Endothelial cell of umbilical vein (primary cell): ENCODE measurements at regions not wholly inside any gene's neighbourhood (a gene's known extent, or its start where the extent isn't known, plus 50 kb on each side); places are given as distances from the start of the nearest gene placed in this dataset.

ENCODE experiments used
- EZH2 ChIP-seq: IDR thresholded peaks from 2 replicates; pipeline ENCODE4 v1.6.1; 2012; ENCODE audit warnings: borderline replicate concordance, low read depth, mild to moderate bottlenecking, moderate library complexity, low read length, inconsistent platforms; ENCODE audit not compliant: severe bottlenecking
- GATA2 ChIP-seq: IDR thresholded peaks from 2 replicates; pipeline ENCODE4 v1.7.0; 2011; ENCODE audit warnings: low read depth, mild to moderate bottlenecking, moderate library complexity, mixed read lengths, low read length; ENCODE audit not compliant: insufficient read length, insufficient read depth
- MYC ChIP-seq: IDR thresholded peaks from one replicate; pipeline ENCODE4 v1.6.1; 2011; ENCODE audit warnings: mild to moderate bottlenecking, low read depth, low read length
- POLR2A ChIP-seq: IDR thresholded peaks from 2 replicates; pipeline ENCODE4 v1.6.1; 2012; ENCODE audit warnings: low read depth, mild to moderate bottlenecking, control low read depth, low read length
- POLR2AphosphoS5 ChIP-seq: IDR thresholded peaks from 2 replicates; pipeline ENCODE4 v1.6.1; 2012; ENCODE audit warnings: low read depth, mild to moderate bottlenecking, control low read depth, low read length, moderate library complexity; ENCODE audit not compliant: insufficient read depth
- TF ChIP-seq, protein P1 (sequence below), 2 donors: IDR thresholded peaks; 1 replicate in 1 of 2; 2 replicates in 1 of 2; pipeline ENCODE4 v1.5.1; 2011; ENCODE audit warnings: low read length in 2 of 2, mild to moderate bottlenecking in 2 of 2, moderate library complexity in 2 of 2, control low read depth in 1 of 2, inconsistent platforms in 1 of 2, low read depth in 1 of 2; ENCODE audit not compliant: insufficient read depth in 1 of 2; ENCODE audit errors: extremely low read depth in 1 of 2

DNA sequence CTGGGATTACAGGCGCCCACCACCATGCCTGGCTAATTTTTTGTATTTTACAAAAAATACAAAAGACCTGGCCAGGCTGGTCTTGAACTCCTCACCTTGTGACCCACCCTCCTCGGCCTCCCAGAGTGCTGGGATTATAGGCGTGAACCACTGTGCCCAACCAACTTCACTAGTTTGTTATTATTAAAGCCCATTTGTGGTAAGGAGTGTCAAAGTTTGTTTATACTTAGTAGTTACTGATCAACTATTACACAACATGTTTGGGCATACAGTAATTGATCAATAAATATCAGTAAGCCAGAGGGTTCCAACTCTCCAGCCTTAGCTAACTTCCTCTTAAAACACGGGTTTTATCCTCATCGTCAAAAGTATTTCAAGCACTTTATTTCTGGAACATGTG is 67.5 kb upstream of the ZNG1B start:
- TF ChIP-seq, protein P1, sequence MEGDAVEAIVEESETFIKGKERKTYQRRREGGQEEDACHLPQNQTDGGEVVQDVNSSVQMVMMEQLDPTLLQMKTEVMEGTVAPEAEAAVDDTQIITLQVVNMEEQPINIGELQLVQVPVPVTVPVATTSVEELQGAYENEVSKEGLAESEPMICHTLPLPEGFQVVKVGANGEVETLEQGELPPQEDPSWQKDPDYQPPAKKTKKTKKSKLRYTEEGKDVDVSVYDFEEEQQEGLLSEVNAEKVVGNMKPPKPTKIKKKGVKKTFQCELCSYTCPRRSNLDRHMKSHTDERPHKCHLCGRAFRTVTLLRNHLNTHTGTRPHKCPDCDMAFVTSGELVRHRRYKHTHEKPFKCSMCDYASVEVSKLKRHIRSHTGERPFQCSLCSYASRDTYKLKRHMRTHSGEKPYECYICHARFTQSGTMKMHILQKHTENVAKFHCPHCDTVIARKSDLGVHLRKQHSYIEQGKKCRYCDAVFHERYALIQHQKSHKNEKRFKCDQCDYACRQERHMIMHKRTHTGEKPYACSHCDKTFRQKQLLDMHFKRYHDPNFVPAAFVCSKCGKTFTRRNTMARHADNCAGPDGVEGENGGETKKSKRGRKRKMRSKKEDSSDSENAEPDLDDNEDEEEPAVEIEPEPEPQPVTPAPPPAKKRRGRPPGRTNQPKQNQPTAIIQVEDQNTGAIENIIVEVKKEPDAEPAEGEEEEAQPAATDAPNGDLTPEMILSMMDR (IDR thresholded peaks at IDR 0.05; ENCODE audit: extremely low read depth in 1 of 2, insufficient read depth in 1 of 2, low read depth in 1 of 2, low read length in 2 of 2), result no peak
- TF ChIP-seq POLR2A (no peak), POLR2AphosphoS5 (no peak), MYC (no peak), GATA2 (no peak), EZH2 (no peak)
